HUES6 (cell line): ENCODE measurements at regions not wholly inside any gene's neighbourhood (a gene's known extent, or its start where the extent isn't known, plus 50 kb on each side); places are given as distances from the start of the nearest gene placed in this dataset.
A peak's percentile ranks its signal among the peaks of the same experiment; 100 is the strongest.

Experiments
- H3K27ac ChIP-seq: 2 replicates; pipeline ENCODE4 v1.7.0; 2013; ENCODE audit warnings: low read depth, mild to moderate bottlenecking, low read length, inconsistent platforms
- H3K27me3 ChIP-seq: 2 replicates; pipeline ENCODE4 v1.6.1; 2013; ENCODE audit warnings: low read length; ENCODE audit not compliant: control insufficient read depth, insufficient read depth
- H3K36me3 ChIP-seq: 2 replicates; pipeline ENCODE4 v1.6.1; 2013; ENCODE audit warnings: low read length; ENCODE audit not compliant: control insufficient read depth, insufficient read depth
- H3K4me1 ChIP-seq: 2 replicates; pipeline ENCODE4 v1.6.1; 2013; ENCODE audit warnings: low read length; ENCODE audit not compliant: control insufficient read depth, insufficient read depth
- H3K4me3 ChIP-seq: 2 replicates; pipeline ENCODE4 v1.5.1; 2013; ENCODE audit warnings: low read depth, low read length
- H3K9ac ChIP-seq: one replicate; pipeline ENCODE4 v1.6.1; 2013; ENCODE audit warnings: mild to moderate bottlenecking, low read length
- H3K9me3 ChIP-seq: 2 replicates; pipeline ENCODE4 v1.6.1; 2013; ENCODE audit warnings: low read depth, low read length; ENCODE audit not compliant: control insufficient read depth, insufficient read depth

GRCh38 chr1:59078070-59078800 lies 218.7 kb upstream of the FGGY start:
- H3K4me1 ChIP-seq = peaks cover 64% of the 10 kb centered on the region

DNA sequence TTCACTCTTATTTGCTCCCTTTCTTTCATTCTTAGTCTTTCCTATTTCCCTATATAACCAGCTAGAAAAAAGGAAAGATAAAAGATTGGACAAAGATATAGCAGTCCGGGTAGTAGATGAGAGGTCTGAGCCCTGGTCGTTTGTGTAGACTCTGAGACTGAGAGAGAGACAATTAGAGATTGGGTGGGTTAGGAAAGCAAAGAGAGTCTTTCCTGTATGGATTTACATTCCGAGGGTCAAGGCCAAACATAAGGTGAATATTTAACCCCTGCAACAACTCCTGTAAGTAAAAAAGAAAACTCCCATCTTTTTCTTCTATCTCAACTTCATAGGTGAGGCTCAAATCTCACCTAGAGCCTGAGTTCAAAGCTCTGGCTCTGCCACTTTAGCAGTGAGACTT lies 218.0 kb upstream of the FGGY start:
- peak overlapping the region; percentile 34; the same call in 1 of the 2 replicates for H3K4me3 ChIP-seq
- no peaks in the 10 kb centered on the region for H3K36me3 ChIP-seq
- H3K27ac ChIP-seq = peak overlapping the region; percentile 91
- H3K9ac ChIP-seq = peak overlapping the region; percentile 58
- H3K27me3 ChIP-seq = no peaks in the 10 kb centered on the region; the same call in 1 of the 2 replicates
- H3K4me1 ChIP-seq = peaks cover 65% of the 10 kb centered on the region
- no peaks in the 10 kb centered on the region for H3K9me3 ChIP-seq

More at GRCh38 chr1:59078070-59078800, 218.7 kb upstream of the FGGY start:
- H3K9ac ChIP-seq = peak overlapping the region; percentile 81
- H3K36me3 ChIP-seq = no peaks in the 10 kb centered on the region
- H3K27ac ChIP-seq = peak overlapping the region; percentile 91
- peak overlapping the region; percentile 37 for H3K4me3 ChIP-seq
- no peaks in the 10 kb centered on the region; the same call in 1 of the 2 replicates for H3K27me3 ChIP-seq
- H3K9me3 ChIP-seq = no peaks in the 10 kb centered on the region

- H3K9ac ChIP-seq = peak overlapping the region; percentile 49
Observed at GRCh38 chr1:59079434-59080140, 217.3 kb upstream of the FGGY start.

DNA sequence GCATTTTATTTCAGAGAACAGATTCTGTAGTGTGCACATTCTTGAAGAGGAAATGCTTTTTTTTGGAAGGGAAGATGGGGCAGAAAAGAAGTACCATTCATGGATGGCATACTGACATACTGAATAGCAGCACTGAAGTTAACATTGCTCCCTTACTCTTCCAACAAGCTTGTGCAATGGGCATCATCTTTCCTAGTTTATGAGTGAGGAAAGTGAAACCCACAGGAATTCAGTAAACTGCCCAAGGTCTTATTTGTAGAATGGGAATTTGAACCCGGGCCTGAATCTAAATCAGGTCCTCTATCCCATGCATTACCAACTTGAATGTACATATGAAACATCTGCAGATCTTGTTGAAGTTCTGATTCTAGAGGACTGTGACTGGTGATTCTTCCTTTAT lies 215.7 kb upstream of the FGGY start:
- Histone ChIP-seq H3K36me3 (no peaks in the 10 kb centered on the region), H3K9ac (no peak overlapping the region), H3K27ac (no peak overlapping the region), H3K27me3 (no peaks in the 10 kb centered on the region; the same call in 1 of the 2 replicates), H3K9me3 (no peaks in the 10 kb centered on the region), H3K4me3 (no peak overlapping the region), H3K4me1 (peaks cover 61% of the 10 kb centered on the region)

More at GRCh38 chr1:59079434-59080140, 217.3 kb upstream of the FGGY start:
- H3K27ac ChIP-seq = peak overlapping the region; percentile 91
- H3K4me1 ChIP-seq = peaks cover 72% of the 10 kb centered on the region
- H3K4me3 ChIP-seq = no peak overlapping the region
- H3K27me3 ChIP-seq = no peaks in the 10 kb centered on the region; the same call in 1 of the 2 replicates
- no peaks in the 10 kb centered on the region for H3K36me3 ChIP-seq
- no peaks in the 10 kb centered on the region for H3K9me3 ChIP-seq

DNA sequence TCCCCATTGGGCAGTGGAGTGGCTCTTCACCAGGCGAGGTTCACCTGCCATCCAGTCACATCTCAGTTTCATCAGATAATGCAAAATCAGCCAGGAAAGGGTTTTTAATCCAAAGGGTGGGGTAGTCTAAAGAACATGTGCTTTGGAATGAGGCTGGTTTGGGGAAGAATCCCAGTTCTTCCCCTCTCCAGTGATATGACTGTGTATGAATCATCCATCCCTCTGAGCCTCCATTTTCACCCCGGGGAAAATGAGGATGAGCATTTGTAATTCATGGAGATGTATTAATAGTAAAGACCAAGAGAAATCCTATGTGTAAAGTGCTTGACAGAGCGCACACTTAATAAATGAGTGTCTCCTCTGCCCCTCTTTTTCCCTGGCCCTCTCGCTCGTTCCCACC lies 215.1 kb upstream of the FGGY start:
- H3K27me3 ChIP-seq = no peaks in the 10 kb centered on the region; the same call in 1 of the 2 replicates
- no peaks in the 10 kb centered on the region for H3K9me3 ChIP-seq
- peaks cover 55% of the 10 kb centered on the region for H3K4me1 ChIP-seq
- H3K9ac ChIP-seq = no peak overlapping the region
- H3K27ac ChIP-seq = no peak overlapping the region
- no peaks in the 10 kb centered on the region for H3K36me3 ChIP-seq
- H3K4me3 ChIP-seq = no peak overlapping the region

- Histone ChIP-seq H3K9ac (no peak overlapping the region), H3K4me3 (no peak overlapping the region), H3K4me1 (peaks cover 31% of the 10 kb centered on the region), H3K27me3 (no peaks in the 10 kb centered on the region; the same call in 1 of the 2 replicates), H3K27ac (no peak overlapping the region), H3K36me3 (no peaks in the 10 kb centered on the region), H3K9me3 (peaks cover 2% of the 10 kb centered on the region; the same call in 1 of the 2 replicates)
Observed at GRCh38 chr1:59083946-59084865, 212.7 kb upstream of the FGGY start.

DNA sequence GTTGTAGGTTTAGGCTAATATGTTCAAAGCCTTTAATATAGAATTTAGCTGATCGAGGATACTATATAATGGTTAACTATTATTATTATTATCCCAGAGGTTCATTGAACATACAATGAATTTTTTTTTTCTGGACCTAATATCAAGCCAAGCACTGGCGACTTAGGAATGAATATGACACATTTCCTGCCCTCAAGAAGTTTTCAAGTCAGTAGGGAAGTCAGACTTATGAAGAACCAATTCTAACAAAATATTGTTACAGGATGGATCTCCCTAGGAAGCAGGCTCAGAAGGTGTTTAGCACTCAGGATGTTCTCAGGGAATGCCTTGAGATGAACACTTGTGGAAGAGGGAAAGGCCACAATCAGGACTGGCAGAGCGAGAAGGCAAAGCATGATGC lies 211.8 kb upstream of the FGGY start:
- Histone ChIP-seq H3K9ac (no peak overlapping the region), H3K36me3 (no peaks in the 10 kb centered on the region), H3K9me3 (peaks cover 5% of the 10 kb centered on the region; the same call in 1 of the 2 replicates), H3K27ac (no peak overlapping the region), H3K4me3 (no peak overlapping the region), H3K27me3 (no peaks in the 10 kb centered on the region), H3K4me1 (peaks cover 22% of the 10 kb centered on the region)

- Histone ChIP-seq H3K9me3 (peaks cover 5% of the 10 kb centered on the region; the same call in 1 of the 2 replicates), H3K4me1 (peaks cover 9% of the 10 kb centered on the region), H3K9ac (no peak overlapping the region), H3K36me3 (no peaks in the 10 kb centered on the region), H3K27me3 (no peaks in the 10 kb centered on the region), H3K4me3 (no peak overlapping the region), H3K27ac (no peak overlapping the region)
Observed at GRCh38 chr1:59089036-59089798, 207.7 kb upstream of the FGGY start.

DNA sequence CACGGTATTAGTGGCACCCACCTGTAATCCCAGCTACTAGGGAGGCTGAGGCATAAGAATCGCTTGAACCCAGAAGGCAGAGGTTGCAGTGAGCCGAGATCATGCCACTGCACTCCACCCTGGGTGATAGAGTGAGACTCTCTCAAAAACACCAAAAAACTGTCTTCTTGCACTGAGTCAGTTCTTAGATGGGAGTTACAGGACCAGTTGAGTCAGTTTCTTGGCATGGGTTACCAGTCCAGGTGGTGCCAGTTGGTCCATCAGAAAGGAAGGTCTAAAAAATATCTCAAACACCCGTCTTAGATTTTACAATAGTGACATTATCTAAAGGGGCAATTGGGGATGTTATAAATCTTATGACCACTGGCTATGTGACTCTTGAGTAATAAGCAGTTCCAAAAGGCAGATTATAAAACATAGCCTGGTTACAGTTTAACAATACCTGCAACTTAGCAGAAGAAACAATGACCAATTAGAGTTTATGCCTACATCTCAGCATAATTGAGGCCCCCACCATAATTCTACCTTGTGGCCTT lies 206.9 kb upstream of the FGGY start:
- H3K9me3 ChIP-seq = peaks cover 5% of the 10 kb centered on the region; the same call in 1 of the 2 replicates
- H3K4me1 ChIP-seq = 0 out of 2 replicates have a peak, but pooled peaks cover 6% of the 10 kb centered on the region

GRCh38 chr1:59092126-59092525 lies 204.8 kb upstream of the FGGY start:
- 0 out of 2 replicates have a peak, but pooled peaks cover 6% of the 10 kb centered on the region for H3K4me1 ChIP-seq
- peaks cover 5% of the 10 kb centered on the region; the same call in 1 of the 2 replicates for H3K9me3 ChIP-seq
- no peaks in the 10 kb centered on the region for H3K36me3 ChIP-seq
- no peak overlapping the region for H3K4me3 ChIP-seq
- H3K27me3 ChIP-seq = no peaks in the 10 kb centered on the region
- H3K27ac ChIP-seq = no peak overlapping the region
- H3K9ac ChIP-seq = no peak overlapping the region

More for the DNA sequence above, 206.9 kb upstream of the FGGY start:
- H3K36me3 ChIP-seq = no peaks in the 10 kb centered on the region
- no peaks in the 10 kb centered on the region for H3K27me3 ChIP-seq
- no peak overlapping the region for H3K4me3 ChIP-seq
- H3K27ac ChIP-seq = no peak overlapping the region
- H3K9ac ChIP-seq = no peak overlapping the region
